GM12878 (cell line): ENCODE measurements at regions not wholly inside any gene's neighbourhood (a gene's known extent, or its start where the extent isn't known, plus 50 kb on each side); places are given as distances from the start of the nearest gene placed in this dataset.

ENCODE experiments used
- CHD4 ChIP-seq: fragments of 200-600 bp; sonication (generic); IDR thresholded peaks from 2 replicates; pipeline ENCODE4 v1.6.1; 2016; ENCODE audit warnings: mild to moderate bottlenecking
- CTCF ChIP-seq, 3 experiments: IDR thresholded peaks in 2 of 3; conservative IDR thresholded peaks in 1 of 3; 2 replicates each; pipeline ENCODE4 v1.5.1; 2011; ENCODE audit warnings: low read depth in 3 of 3, low read length in 3 of 3, mild to moderate bottlenecking in 3 of 3, control low read depth in 2 of 3, moderate library complexity in 2 of 3, inconsistent platforms in 1 of 3, mixed read lengths in 1 of 3; ENCODE audit not compliant: control insufficient read depth in 2 of 3, insufficient read depth in 1 of 3; ENCODE audit errors: extremely low read depth in 1 of 3
- ELK1 ChIP-seq: IDR thresholded peaks from 2 replicates; pipeline ENCODE4 v1.6.1; 2012; ENCODE audit warnings: low read depth, low read length, improper control_type of control experiment
- EZH2 ChIP-seq: IDR thresholded peaks from 2 replicates; pipeline ENCODE4 v1.6.1; 2012; ENCODE audit warnings: low read depth, mild to moderate bottlenecking, control low read depth, inconsistent platforms, low read length, borderline replicate concordance; ENCODE audit not compliant: control insufficient read depth
- KDM1A ChIP-seq: fragments of 200-600 bp; sonication (generic); IDR thresholded peaks from 2 replicates; pipeline ENCODE4 v1.6.1; 2016; ENCODE audit warnings: borderline replicate concordance
- PAX5 ChIP-seq: IDR thresholded peaks from 2 replicates; pipeline ENCODE4 v1.6.1; 2011; ENCODE audit warnings: low read depth, low read length, borderline replicate concordance
- RAD21 ChIP-seq: IDR thresholded peaks from 2 replicates; pipeline ENCODE4 v1.6.1; 2011; ENCODE audit warnings: mild to moderate bottlenecking, low read depth, low read length, moderate library complexity; ENCODE audit not compliant: insufficient read depth
- RFX5 ChIP-seq: IDR thresholded peaks from 2 replicates; pipeline ENCODE4 v1.6.1; 2011; ENCODE audit warnings: low read depth, low read length, improper control_type of control experiment
- TCF3 ChIP-seq: IDR thresholded peaks from 2 replicates; pipeline ENCODE4 v1.6.1; 2012; ENCODE audit warnings: low read depth, mild to moderate bottlenecking, low read length, borderline replicate concordance; ENCODE audit not compliant: insufficient read depth
- USF1 ChIP-seq: IDR thresholded peaks from 2 replicates; pipeline ENCODE4 v1.6.1; 2011; ENCODE audit warnings: borderline replicate concordance, low read depth, mild to moderate bottlenecking, moderate library complexity, mixed read lengths, low read length; ENCODE audit not compliant: insufficient read depth; ENCODE audit errors: extremely low read length
- ZBTB33 ChIP-seq: fragments of 450-650 bp; IDR thresholded peaks from 2 replicates; pipeline ENCODE4 v1.6.1; 2017; ENCODE audit warnings: mild to moderate bottlenecking

GRCh38 chr3:176359211-176359610 is 838.1 kb downstream of the TBL1XR1 start:
- TF ChIP-seq EZH2 (no peak), KDM1A (no peak), RAD21 (no peak), CHD4 (no peak), CTCF (IDR thresholded peaks at IDR 0.05 in 2 of 3, conservative IDR thresholded peaks at IDR 0.05 in 1 of 3; ENCODE audit: control insufficient read depth in 2 of 3, extremely low read depth in 1 of 3, insufficient read depth in 1 of 3, low read depth in 3 of 3, low read length in 3 of 3) (no peak), ZBTB33 (no peak), PAX5 (no peak), TCF3 (no peak), USF1 (no peak), ELK1 (no peak), RFX5 (no peak)
